ENCODE measurements at regions not wholly inside any gene's neighbourhood (a gene's known extent, or its start where the extent isn't known, plus 50 kb on each side); places are given as distances from the start of the nearest gene placed in this dataset.

- TF ChIP-seq POLR2AphosphoS5 (IDR thresholded peaks at IDR 0.05) (no peak), CTCF (IDR thresholded peaks at IDR 0.05) (peak; percentile 28 to 67 (median 46)), POLR2A (IDR thresholded peaks at IDR 0.05) (no peak)
These were observed 180.5 kb upstream of the PRSS58 start for GRCh38 chr7:142438235-142438922.
